NCI-H2196 (cell line): ENCODE measurements at regions not wholly inside any gene's neighbourhood (a gene's known extent, or its start where the extent isn't known, plus 50 kb on each side); places are given as distances from the start of the nearest gene placed in this dataset.
A peak's percentile ranks its signal among the peaks of the same experiment; 100 is the strongest.
"Not testable (repeated sequence)": the region's sequence is repeated elsewhere in the genome, so short reads cannot be mapped to it uniquely, and the experiment has no call there.

ENCODE experiments used
- DNase-seq: peaks from one replicate; lab custom pipeline; 2025; ENCODE audit not compliant: unreplicated experiment; lab: John Stamatoyannopoulos, UW

- peak; percentile 91 for DNase-seq
Measured at GRCh38 chr3:75434913-75435793, 229.0 kb upstream of the FRG2C start.

- peak; percentile 47 for DNase-seq
Measured at GRCh38 chr3:75435794-75436400, 228.2 kb upstream of the FRG2C start.

- not testable (repeated sequence) for DNase-seq
Measured at GRCh38 chr3:75440986-75441385, 223.1 kb upstream of the FRG2C start.

GRCh38 chr3:75444634-75445033 lies 219.5 kb upstream of the FRG2C start:
- DNase-seq = not testable (repeated sequence)

- not testable (repeated sequence) for DNase-seq
Measured at GRCh38 chr3:75445234-75445633, 218.9 kb upstream of the FRG2C start.

- DNase-seq = not testable (repeated sequence)
Measured at GRCh38 chr3:75446948-75447347, 217.2 kb upstream of the FRG2C start.

GRCh38 chr3:75453328-75453727 lies 210.8 kb upstream of the FRG2C start:
- DNase-seq = peak; percentile 81

GRCh38 chr3:75453839-75454238 lies 210.3 kb upstream of the FRG2C start:
- DNase-seq = not testable (repeated sequence)

GRCh38 chr3:75474530-75474929 lies 189.6 kb upstream of the FRG2C start:
- DNase-seq = not testable (repeated sequence)

GRCh38 chr3:75496600-75496999 lies 167.5 kb upstream of the FRG2C start:
- not testable (repeated sequence) for DNase-seq

- DNase-seq = not testable (repeated sequence)
Measured at GRCh38 chr3:75500357-75500756, 163.8 kb upstream of the FRG2C start.

- DNase-seq = not testable (repeated sequence)
Measured at GRCh38 chr3:75502171-75502570, 162.0 kb upstream of the FRG2C start.

GRCh38 chr3:75502769-75503756 lies 161.1 kb upstream of the FRG2C start:
- not testable (repeated sequence) for DNase-seq

GRCh38 chr3:75506603-75507002 lies 157.5 kb upstream of the FRG2C start:
- no peak for DNase-seq

- not testable (repeated sequence) for DNase-seq
Measured at GRCh38 chr3:75507956-75508355, 156.2 kb upstream of the FRG2C start.

- DNase-seq = not testable (repeated sequence)
Measured at GRCh38 chr3:75527657-75528056, 136.5 kb upstream of the FRG2C start.

GRCh38 chr3:75552095-75552494 lies 112.0 kb upstream of the FRG2C start:
- peak; percentile 10 for DNase-seq

GRCh38 chr3:75564427-75564826 lies 99.7 kb upstream of the FRG2C start:
- not testable (repeated sequence) for DNase-seq

- DNase-seq = not testable (repeated sequence)
Measured at GRCh38 chr3:75572303-75572702, 91.8 kb upstream of the FRG2C start.

- DNase-seq = not testable (repeated sequence)
Measured at GRCh38 chr3:75579091-75579490, 85.0 kb upstream of the FRG2C start.

- not testable (repeated sequence) for DNase-seq
Measured at GRCh38 chr3:75579536-75579935, 84.6 kb upstream of the FRG2C start.
